Endothelial cell (in vitro differentiated cells): ENCODE measurements at regions not wholly inside any gene's neighbourhood (a gene's known extent, or its start where the extent isn't known, plus 50 kb on each side); places are given as distances from the start of the nearest gene placed in this dataset.

Experiments used
- DNase-seq: peaks from one replicate; pipeline ENCODE4 v3.0.0; 2021; ENCODE audit warnings: low spot score
- H3K27ac Mint-ChIP-seq: one replicate; pipeline ENCODE4 v1.8.0; 2021; ENCODE audit warnings: mixed read lengths, inconsistent platforms; ENCODE audit not compliant: unreplicated experiment
- H3K27me3 Mint-ChIP-seq: one replicate; pipeline ENCODE4 v1.8.0; 2021; ENCODE audit warnings: mild to moderate bottlenecking, moderate library complexity, mixed read lengths, inconsistent platforms; ENCODE audit not compliant: unreplicated experiment
- H3K36me3 Mint-ChIP-seq: one replicate; pipeline ENCODE4 v1.8.0; 2021; ENCODE audit warnings: mild to moderate bottlenecking, low read depth, mixed read lengths, inconsistent platforms; ENCODE audit not compliant: unreplicated experiment
- H3K4me1 Mint-ChIP-seq: one replicate; pipeline ENCODE4 v1.8.0; 2021; ENCODE audit warnings: mild to moderate bottlenecking, mixed read lengths, inconsistent platforms; ENCODE audit not compliant: unreplicated experiment
- H3K4me3 Mint-ChIP-seq: one replicate; pipeline ENCODE4 v1.8.0; 2021; ENCODE audit warnings: mild to moderate bottlenecking, mixed read lengths, inconsistent platforms; ENCODE audit not compliant: unreplicated experiment
- H3K9me3 Mint-ChIP-seq: one replicate; pipeline ENCODE4 v1.8.0; 2021; ENCODE audit warnings: mixed read lengths, inconsistent platforms; ENCODE audit not compliant: unreplicated experiment
- CTCF ChIP-seq: fragments of 200-600 bp; sonication (generic); IDR thresholded peaks from one replicate; pipeline ENCODE4 v1.5.0; 2021; ENCODE audit warnings: antibody characterized with exemption; ENCODE audit not compliant: unreplicated experiment

- no peak for TF ChIP-seq CTCF
- Mint-ChIP-seq H3K9me3 (no peaks in the 10 kb centered on the region), H3K4me1 (peaks cover 6% of the 10 kb centered on the region), H3K27me3 (peaks cover 9% of the 10 kb centered on the region), H3K27ac (no peak overlapping the region), H3K4me3 (no peak overlapping the region), H3K36me3 (peaks cover 4% of the 10 kb centered on the region)
- no peak for DNase-seq
Measured at GRCh38 chr22:48486558-48486957, 1341.1 kb downstream of the BRD1 start.

GRCh38 chr22:48486134-48486532 lies 1341.5 kb downstream of the BRD1 start:
- Mint-ChIP-seq H3K36me3 (peaks cover 4% of the 10 kb centered on the region), H3K4me1 (peaks cover 5% of the 10 kb centered on the region), H3K27ac (no peak overlapping the region), H3K9me3 (no peaks in the 10 kb centered on the region), H3K27me3 (peaks cover 9% of the 10 kb centered on the region), H3K4me3 (no peak overlapping the region)
- TF ChIP-seq CTCF, result no peak
- no peak for DNase-seq

- H3K27me3 Mint-ChIP-seq, result peaks cover 9% of the 10 kb centered on the region
- no peak overlapping the region for H3K27ac Mint-ChIP-seq
- no peak for DNase-seq
- H3K4me1 Mint-ChIP-seq, result peaks cover 3% of the 10 kb centered on the region
- peaks cover 4% of the 10 kb centered on the region for H3K36me3 Mint-ChIP-seq
- TF ChIP-seq CTCF, result no peak
- H3K9me3 Mint-ChIP-seq, result no peaks in the 10 kb centered on the region
- no peak overlapping the region for H3K4me3 Mint-ChIP-seq
Measured at GRCh38 chr22:48485149-48486133, 1342.2 kb downstream of the BRD1 start.

GRCh38 chr22:48483764-48484528 lies 1343.7 kb downstream of the BRD1 start:
- Mint-ChIP-seq H3K4me3 (no peak overlapping the region), H3K36me3 (peaks cover 4% of the 10 kb centered on the region), H3K4me1 (peaks cover 3% of the 10 kb centered on the region), H3K27ac (no peak overlapping the region), H3K9me3 (no peaks in the 10 kb centered on the region), H3K27me3 (peaks cover 9% of the 10 kb centered on the region)
- TF ChIP-seq CTCF, result no peak
- no peak for DNase-seq
